Neural cell (in vitro differentiated cells): ENCODE measurements at regions not wholly inside any gene's neighbourhood (a gene's known extent, or its start where the extent isn't known, plus 50 kb on each side); places are given as distances from the start of the nearest gene placed in this dataset.

Source experiments
- POLR2AphosphoS5 ChIP-seq: IDR thresholded peaks from 2 replicates; pipeline ENCODE4 v1.6.1; 2012
- TF ChIP-seq, protein P1 (sequence below): fragments of 450-650 bp; IDR thresholded peaks from 2 replicates; pipeline ENCODE4 v1.5.1; 2014; ENCODE audit warnings: antibody characterized with exemption, mild to moderate bottlenecking, moderate library complexity; ENCODE audit not compliant: poor library complexity, severe bottlenecking

DNA sequence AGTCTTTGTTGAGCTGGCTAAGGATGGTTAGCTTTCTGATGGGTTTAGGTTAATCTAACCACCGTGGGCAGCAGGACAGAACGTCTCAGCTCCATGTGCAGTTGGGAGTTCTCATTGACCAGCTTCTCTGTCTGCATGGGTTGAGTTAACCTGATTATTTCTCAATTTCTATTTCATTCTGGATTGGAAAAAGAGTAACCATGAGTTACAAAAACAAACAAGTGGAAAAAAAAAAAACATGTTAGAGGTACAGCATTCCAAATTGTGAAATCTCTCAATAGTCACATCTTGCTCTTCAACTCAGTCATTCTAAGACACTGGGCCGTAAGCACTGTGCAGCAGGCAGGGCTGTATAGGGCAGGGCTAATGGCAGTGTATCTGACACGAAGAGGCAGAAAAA lies 343.7 kb upstream of the KLF4 start:
- TF ChIP-seq POLR2AphosphoS5 = no peak
- TF ChIP-seq, protein P1, sequence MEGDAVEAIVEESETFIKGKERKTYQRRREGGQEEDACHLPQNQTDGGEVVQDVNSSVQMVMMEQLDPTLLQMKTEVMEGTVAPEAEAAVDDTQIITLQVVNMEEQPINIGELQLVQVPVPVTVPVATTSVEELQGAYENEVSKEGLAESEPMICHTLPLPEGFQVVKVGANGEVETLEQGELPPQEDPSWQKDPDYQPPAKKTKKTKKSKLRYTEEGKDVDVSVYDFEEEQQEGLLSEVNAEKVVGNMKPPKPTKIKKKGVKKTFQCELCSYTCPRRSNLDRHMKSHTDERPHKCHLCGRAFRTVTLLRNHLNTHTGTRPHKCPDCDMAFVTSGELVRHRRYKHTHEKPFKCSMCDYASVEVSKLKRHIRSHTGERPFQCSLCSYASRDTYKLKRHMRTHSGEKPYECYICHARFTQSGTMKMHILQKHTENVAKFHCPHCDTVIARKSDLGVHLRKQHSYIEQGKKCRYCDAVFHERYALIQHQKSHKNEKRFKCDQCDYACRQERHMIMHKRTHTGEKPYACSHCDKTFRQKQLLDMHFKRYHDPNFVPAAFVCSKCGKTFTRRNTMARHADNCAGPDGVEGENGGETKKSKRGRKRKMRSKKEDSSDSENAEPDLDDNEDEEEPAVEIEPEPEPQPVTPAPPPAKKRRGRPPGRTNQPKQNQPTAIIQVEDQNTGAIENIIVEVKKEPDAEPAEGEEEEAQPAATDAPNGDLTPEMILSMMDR = no peak
